Progenitor cell of endocrine pancreas (in vitro differentiated cells): ENCODE measurements at regions not wholly inside any gene's neighbourhood (a gene's known extent, or its start where the extent isn't known, plus 50 kb on each side); places are given as distances from the start of the nearest gene placed in this dataset.

Experiments used
- DNase-seq: peaks from one replicate; pipeline ENCODE4 v3.0.0; 2021; ENCODE audit warnings: low spot score; ENCODE audit not compliant: unreplicated experiment
- H3K27ac Mint-ChIP-seq: 2 replicates; pipeline ENCODE4 v1.8.0; 2021; ENCODE audit warnings: mild to moderate bottlenecking, moderate library complexity, mixed read lengths
- H3K27me3 Mint-ChIP-seq: 2 replicates; pipeline ENCODE4 v1.8.0; 2021; ENCODE audit warnings: mixed read lengths
- H3K36me3 Mint-ChIP-seq: 2 replicates; pipeline ENCODE4 v1.8.0; 2022; ENCODE audit warnings: mixed read lengths; ENCODE audit not compliant: insufficient read depth
- H3K4me1 Mint-ChIP-seq: 2 replicates; pipeline ENCODE4 v1.8.0; 2021; ENCODE audit warnings: low read depth, mixed read lengths
- H3K4me3 Mint-ChIP-seq: 2 replicates; pipeline ENCODE4 v1.8.0; 2021; ENCODE audit warnings: low read depth, mild to moderate bottlenecking, moderate library complexity, mixed read lengths
- H3K9me3 Mint-ChIP-seq: 2 replicates; pipeline ENCODE4 v1.8.0; 2021; ENCODE audit warnings: low read depth, mixed read lengths
- TF ChIP-seq, protein P1 (sequence below): fragments of 200-600 bp; sonication (generic); IDR thresholded peaks from one replicate; pipeline ENCODE4 v1.5.0; 2021; ENCODE audit warnings: antibody characterized with exemption, mild to moderate bottlenecking; ENCODE audit not compliant: unreplicated experiment

DNA sequence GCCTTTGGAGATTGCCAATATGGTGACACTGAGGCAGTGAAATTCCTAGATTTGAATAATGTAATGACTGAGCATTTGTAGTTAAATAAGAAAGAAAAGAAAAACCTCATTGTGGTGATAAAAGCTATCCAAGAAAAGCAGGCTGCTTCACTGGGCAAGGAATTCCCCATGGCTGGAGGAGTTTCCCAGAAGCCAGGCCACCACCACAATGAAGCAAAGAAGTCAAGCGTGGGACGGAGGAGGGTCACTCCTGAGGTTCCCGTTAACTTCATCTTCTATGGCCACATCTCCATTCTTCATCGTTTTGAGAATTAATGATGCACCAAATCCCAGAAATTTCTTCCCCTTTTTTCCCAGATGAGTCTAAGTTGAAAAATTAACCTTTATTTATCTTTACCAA, 185.8 kb upstream of the BCL6 start:
- H3K4me3 Mint-ChIP-seq, result no peak overlapping the region
- no peak overlapping the region for H3K27ac Mint-ChIP-seq
- no peak for DNase-seq
- no peaks in the 10 kb centered on the region for H3K4me1 Mint-ChIP-seq
- no peaks in the 10 kb centered on the region for H3K9me3 Mint-ChIP-seq
- H3K36me3 Mint-ChIP-seq, result no peaks in the 10 kb centered on the region
- TF ChIP-seq, protein P1, sequence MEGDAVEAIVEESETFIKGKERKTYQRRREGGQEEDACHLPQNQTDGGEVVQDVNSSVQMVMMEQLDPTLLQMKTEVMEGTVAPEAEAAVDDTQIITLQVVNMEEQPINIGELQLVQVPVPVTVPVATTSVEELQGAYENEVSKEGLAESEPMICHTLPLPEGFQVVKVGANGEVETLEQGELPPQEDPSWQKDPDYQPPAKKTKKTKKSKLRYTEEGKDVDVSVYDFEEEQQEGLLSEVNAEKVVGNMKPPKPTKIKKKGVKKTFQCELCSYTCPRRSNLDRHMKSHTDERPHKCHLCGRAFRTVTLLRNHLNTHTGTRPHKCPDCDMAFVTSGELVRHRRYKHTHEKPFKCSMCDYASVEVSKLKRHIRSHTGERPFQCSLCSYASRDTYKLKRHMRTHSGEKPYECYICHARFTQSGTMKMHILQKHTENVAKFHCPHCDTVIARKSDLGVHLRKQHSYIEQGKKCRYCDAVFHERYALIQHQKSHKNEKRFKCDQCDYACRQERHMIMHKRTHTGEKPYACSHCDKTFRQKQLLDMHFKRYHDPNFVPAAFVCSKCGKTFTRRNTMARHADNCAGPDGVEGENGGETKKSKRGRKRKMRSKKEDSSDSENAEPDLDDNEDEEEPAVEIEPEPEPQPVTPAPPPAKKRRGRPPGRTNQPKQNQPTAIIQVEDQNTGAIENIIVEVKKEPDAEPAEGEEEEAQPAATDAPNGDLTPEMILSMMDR, result no peak
- peaks cover 3% of the 10 kb centered on the region for H3K27me3 Mint-ChIP-seq

DNA sequence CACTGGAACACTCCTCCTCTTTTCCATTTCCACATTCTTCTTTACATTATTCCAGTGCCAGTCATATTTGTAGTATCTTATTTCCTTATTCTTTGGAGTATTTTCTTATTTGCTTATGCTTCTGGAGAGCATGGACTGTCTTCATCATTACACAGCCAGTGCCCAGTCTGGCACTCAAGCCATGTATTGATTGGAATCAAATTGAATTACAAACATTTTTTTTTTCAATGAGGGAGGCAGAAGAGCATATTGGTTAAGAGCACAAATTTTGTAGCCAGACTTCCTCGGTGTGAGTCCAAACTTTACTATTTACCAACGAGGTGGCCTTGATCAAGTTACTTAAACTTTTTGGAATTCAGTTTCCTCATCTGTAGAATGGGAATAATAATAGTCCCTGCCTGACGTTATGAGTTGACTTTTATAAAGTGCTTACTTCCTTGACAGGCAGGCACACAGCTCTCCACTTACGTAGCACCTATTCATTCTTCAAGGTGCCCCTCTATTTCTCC, 186.6 kb upstream of the BCL6 start:
- TF ChIP-seq, protein P1, result no peak
- Mint-ChIP-seq H3K9me3 (no peaks in the 10 kb centered on the region), H3K36me3 (no peaks in the 10 kb centered on the region), H3K27me3 (peaks cover 3% of the 10 kb centered on the region), H3K4me3 (no peak overlapping the region), H3K27ac (no peak overlapping the region), H3K4me1 (no peaks in the 10 kb centered on the region)
- DNase-seq, result no peak

DNA sequence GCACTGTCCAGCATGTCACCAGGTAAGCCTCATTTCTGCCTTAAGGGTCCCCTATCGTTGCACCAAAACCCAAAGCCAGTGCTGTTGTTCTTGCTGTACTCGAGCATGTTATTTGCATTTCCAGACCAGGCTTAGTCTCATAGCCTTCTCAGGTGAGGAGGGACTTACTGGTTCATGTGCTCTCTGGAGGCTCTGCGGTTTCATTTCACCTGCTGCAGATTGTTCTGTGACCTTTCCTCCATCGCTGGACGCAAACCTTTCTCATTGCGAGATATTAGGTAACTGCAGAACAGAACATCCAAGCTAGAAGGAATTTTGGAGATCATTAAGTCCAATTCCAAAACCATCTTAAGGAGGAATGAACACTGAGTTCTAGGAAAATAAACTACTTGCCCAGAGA, 187.3 kb upstream of the BCL6 start:
- H3K9me3 Mint-ChIP-seq, result no peaks in the 10 kb centered on the region
- H3K27ac Mint-ChIP-seq, result no peak overlapping the region
- H3K4me3 Mint-ChIP-seq, result no peak overlapping the region
- no peaks in the 10 kb centered on the region for H3K36me3 Mint-ChIP-seq
- peaks cover 3% of the 10 kb centered on the region for H3K27me3 Mint-ChIP-seq
- TF ChIP-seq, protein P1, result no peak
- no peak for DNase-seq
- peaks cover 2% of the 10 kb centered on the region for H3K4me1 Mint-ChIP-seq

DNA sequence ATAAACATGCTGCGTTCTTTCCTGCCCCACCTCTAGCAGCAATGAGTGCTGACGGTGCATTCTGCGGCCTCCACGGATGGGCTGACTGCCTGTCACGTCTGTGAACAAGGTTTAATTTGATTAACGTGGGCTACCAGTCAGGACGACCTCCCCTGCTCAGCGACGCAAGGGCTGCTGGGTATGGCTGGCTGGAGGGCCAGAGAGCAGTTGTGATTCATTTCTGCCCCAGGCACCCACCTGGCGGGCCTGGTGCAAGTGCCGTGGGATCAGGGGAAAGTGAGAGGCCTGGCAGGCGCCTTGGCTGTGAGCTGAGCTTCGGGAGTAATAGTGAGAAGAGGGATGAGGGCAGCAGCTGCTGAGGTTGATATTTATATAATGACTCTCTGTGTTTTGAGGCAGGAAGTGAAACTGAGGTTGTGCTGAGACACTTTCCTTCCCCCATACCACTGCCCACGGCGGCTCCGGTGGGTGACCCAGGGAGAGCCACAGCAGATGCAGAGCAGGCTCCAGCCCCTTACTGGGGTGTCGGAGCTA, 190.4 kb upstream of the BCL6 start:
- no peak for DNase-seq
- H3K27me3 Mint-ChIP-seq, result peaks cover 3% of the 10 kb centered on the region
- no peaks in the 10 kb centered on the region for H3K9me3 Mint-ChIP-seq
- peaks cover 2% of the 10 kb centered on the region for H3K4me1 Mint-ChIP-seq
- TF ChIP-seq, protein P1, result no peak
- H3K36me3 Mint-ChIP-seq, result no peaks in the 10 kb centered on the region
- H3K27ac Mint-ChIP-seq, result peak overlapping the region; percentile 76
- H3K4me3 Mint-ChIP-seq, result no peak overlapping the region

DNA sequence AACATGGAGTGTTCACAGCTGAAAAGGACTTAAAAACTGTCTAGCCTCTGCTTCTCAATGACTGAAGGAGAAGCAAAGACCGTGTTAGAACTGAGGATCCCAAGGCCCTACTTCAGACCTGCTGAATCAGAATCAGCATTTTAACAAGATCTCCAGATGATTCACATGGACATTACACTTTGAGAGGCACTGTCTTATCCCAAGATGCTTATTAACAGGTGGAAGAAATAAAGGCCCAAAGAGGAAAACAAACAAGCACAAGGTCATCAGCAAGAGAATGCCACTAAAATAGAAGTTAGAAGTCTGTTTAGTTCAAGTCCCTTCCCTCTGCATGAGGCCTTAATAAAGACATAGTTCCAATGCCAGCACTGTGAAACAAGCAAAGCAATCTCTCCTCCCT, 191.4 kb upstream of the BCL6 start:
- no peaks in the 10 kb centered on the region for H3K36me3 Mint-ChIP-seq
- H3K4me3 Mint-ChIP-seq, result no peak overlapping the region
- H3K9me3 Mint-ChIP-seq, result no peaks in the 10 kb centered on the region
- peaks cover 1% of the 10 kb centered on the region for H3K27me3 Mint-ChIP-seq
- DNase-seq, result no peak
- TF ChIP-seq, protein P1, result no peak
- no peak overlapping the region for H3K27ac Mint-ChIP-seq
- H3K4me1 Mint-ChIP-seq, result peaks cover 2% of the 10 kb centered on the region
